GM21528 (cell line): ENCODE measurements at regions not wholly inside any gene's neighbourhood (a gene's known extent, or its start where the extent isn't known, plus 50 kb on each side); places are given as distances from the start of the nearest gene placed in this dataset.
"Not testable (repeated sequence)": the region's sequence is repeated elsewhere in the genome, so short reads cannot be mapped to it uniquely, and the experiment has no call there.

ENCODE experiments used
- ATAC-seq: cut with Tn5 transposase; IDR thresholded peaks from one replicate; pipeline ENCODE4 v1.9.1; 2021; ENCODE audit warnings: mild to moderate bottlenecking, moderate library complexity; ENCODE audit not compliant: unreplicated experiment, low FRiP score

- ATAC-seq, result no peak
These were observed 144.6 kb upstream of the PALS2 start for GRCh38 chr7:24428676-24429075.

DNA sequence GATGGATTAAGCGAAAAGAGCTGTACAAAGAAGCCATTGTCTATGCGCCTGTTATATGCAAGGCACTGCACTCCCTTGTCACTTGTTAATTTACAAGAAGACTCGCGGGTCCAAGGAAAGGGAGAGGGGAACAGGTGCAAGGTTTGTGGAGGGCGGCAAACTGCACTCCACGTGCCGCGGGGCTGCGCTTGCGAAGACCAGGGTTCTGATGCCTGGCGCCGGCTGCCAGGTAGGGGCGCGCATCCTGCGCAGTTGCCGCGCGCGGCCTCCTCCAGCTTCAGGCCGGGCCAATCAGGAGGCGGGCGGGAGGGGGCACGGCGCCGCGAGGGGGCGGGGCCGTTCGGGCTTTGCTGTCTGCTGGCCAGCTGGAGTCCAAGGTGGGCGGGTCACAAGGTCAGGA, 140.6 kb upstream of the PALS2 start:
- no peak for ATAC-seq

GRCh38 chr7:24434972-24435371, 138.3 kb upstream of the PALS2 start:
- no peak for ATAC-seq

- ATAC-seq, result no peak
These were observed 136.9 kb upstream of the PALS2 start for GRCh38 chr7:24436131-24436920.

DNA sequence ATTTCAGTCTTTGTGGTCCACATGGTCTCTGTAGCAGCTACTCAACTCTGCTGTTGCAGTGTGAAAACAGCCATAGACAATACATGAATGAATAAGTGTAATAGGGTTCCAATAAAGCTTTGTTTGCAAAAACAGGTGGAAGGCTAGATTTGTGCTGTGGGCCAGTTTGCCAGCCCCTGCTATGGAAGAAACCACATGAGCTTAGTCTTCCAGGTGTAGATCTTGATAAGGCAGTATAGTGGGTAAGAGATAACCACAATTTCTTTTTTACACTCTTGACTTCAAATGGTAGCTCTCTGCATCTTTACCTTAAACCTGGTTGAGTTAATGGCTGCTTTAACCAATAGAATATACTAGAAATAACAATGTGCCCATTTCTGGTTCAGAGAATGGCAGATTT, 135.0 kb upstream of the PALS2 start:
- no peak for ATAC-seq

DNA sequence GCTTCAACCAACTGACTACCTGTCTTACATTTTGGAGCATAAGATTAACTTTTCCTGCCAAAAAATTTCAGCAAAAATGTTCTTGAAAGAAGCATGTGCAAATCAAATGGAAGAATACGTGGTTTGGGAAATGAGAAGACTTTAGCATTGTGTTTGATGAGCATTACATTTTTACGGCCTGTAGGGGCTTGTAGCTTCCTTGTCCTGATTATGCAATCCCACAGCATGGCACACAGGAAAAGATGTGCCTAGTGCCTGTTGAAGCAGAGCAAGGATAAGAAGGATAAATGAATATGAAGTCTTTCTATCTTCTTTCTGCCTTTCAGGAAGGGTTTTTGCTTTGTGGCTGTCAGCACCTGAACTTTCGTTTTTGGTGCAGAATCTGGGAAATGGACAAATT, 134.1 kb upstream of the PALS2 start:
- not testable (repeated sequence) for ATAC-seq

DNA sequence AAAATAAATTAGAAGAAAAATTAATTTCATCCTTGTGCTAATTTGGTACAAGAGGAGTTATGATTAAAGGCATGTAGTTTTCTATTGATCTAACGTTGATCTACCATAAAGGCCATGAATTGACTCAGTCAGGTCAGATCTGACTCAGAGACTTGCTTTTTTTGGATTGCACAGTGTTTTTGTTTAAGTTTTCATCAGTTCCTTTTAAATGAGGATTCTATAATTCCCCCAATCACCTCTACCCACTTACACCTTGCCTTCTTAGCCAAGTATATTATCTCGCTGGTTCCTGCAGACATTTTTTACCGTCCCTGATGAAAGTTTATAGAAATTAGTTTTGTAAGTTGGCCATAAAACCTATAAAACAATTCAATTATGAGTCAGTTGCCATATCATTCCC, 132.4 kb upstream of the PALS2 start:
- no peak for ATAC-seq

- ATAC-seq, result no peak
These were observed 131.8 kb upstream of the PALS2 start for GRCh38 chr7:24441314-24442027.

GRCh38 chr7:24442170-24442777, 131.0 kb upstream of the PALS2 start:
- ATAC-seq, result no peak

GRCh38 chr7:24444666-24445440, 128.4 kb upstream of the PALS2 start:
- ATAC-seq, result no peak

DNA sequence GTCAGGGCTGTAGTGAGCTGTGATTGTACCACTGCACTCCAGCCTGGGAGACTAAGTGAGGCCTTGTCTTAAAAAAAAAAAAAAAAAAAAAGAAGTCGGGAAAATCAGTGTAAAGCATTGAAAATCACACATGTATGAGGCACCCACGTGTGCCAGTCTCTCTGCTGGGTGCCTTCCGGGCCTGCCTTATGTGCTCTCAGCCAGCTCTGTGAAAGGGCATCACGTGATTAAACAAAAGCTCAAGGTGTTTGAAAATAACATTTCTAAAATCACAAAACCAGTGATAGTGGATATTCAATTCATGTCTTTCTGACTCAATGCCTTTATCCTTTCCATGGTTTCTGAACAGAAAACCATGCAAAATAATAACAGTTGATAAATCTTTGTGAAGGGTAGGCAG, 125.2 kb upstream of the PALS2 start:
- no peak for ATAC-seq

GRCh38 chr7:24449416-24449815, 123.8 kb upstream of the PALS2 start:
- not testable (repeated sequence) for ATAC-seq

DNA sequence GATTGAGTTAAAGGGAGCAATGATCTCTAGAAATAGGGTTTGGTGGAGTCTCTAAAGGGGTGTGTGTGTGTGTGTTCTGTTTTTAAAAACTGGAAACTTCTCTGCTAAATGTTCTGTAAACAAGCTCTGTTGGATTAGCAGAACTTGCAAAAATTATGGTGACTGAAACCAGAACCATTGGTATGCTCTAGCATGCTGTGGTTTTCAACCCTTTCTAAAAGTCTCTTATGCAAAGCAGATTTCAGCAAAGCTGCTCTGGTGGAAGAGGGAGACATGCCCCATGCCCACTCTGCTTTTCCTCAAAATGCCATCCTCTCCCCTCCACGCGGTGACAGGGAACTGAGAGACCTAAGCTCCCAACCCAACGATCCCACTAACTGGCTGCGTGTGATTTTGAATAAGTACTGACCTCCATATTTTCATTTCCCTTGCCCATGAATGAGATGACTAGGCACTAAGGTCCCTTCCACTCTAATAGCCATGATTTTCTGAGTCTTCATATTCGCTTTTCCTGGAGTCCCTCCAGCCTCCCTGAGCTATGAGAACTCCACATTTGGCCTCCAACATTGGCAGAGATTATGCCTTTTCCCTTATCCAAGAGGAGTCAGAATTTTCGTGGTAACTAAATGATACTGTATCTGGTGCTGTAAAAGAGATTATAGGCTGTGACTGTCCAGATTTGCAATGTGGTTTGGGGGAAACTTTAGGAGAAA, 117.3 kb upstream of the PALS2 start:
- peak; percentile 84 for ATAC-seq

DNA sequence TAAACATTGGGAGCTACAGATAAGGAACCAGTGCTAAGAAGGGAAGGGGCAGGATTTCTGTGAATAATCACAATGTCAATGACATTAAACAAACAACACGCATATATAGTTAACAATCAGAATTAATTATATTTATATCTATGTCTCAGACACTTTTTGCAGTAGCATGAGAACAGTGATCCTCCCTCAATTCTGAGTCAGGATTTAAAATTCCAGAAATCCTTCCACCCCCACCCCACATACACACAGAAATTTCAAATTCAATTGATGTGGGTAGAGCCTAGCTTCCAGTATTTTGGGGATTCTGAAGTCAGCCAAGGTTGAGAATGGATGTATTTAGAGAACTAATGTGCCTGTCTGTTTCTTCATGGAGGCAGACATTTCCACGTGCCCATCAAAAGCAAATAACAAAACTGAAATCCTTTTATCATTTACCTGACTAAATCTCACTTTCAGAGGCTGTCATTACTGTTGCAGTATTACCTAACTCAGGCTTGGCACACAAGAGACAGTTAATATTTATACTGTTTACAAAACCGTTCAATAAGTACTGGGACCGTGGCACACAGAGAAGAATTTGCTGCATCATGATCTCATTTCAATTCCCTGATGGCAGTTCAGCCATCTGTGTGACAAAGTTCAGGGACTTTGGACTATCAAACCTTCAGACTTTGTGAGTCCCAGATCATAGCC, 116.6 kb upstream of the PALS2 start:
- peak; percentile 37 for ATAC-seq

DNA sequence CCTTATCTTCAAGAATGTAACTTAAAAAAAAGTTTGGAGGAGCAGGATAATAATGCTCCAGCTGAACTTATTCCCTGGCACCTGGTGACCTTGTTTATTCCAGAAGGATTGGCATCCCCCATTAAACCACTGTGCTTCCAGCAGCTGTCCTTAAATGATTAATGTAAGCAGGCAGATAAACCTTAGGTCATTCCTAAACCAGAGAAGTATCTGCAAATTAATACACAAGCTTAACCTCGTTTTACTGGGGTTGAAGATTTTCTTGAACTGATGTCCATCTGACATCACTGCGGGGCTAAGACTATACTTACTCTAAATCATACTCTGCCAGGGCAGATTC, 116.1 kb upstream of the PALS2 start:
- ATAC-seq, result no peak

DNA sequence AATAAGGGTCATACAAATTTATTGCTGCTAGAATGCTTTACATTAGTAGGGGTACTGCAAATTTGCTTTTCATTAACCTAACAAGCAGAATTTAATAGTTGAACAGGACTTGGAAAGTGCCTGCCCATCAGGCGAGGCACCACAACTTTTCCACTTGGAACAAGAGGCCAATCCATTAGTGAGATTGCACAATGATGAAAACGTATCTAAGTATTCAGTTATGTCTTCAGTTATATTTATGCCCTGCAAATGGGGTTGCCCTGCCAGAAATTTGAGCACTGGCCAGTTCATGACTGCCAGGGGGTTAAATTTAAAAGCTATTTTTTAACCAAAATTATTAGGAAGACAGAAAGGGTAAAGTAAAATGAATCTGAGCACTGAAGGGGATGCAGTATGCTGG, 111.1 kb upstream of the PALS2 start:
- no peak for ATAC-seq

- ATAC-seq, result no peak
These were observed 110.3 kb upstream of the PALS2 start for GRCh38 chr7:24462984-24463383.

DNA sequence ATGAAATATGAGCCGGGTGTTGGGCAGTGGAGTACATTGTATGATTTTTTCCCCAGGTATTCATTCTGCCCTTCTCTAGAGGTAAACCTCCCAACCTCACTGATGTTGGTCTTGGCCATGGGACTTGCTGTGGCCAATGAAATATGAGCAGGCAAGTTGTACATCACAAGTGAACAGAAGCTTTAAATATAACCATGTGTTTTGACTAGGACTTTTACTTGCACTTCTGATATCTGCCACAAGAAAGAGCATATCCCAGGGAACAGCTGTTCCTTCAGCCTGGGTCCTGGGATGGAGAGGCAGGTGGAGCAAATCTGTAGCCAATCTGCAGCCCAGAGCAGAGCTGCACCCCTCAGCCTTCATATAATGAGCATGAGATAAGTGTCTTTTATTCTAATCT, 109.8 kb upstream of the PALS2 start:
- no peak for ATAC-seq

- ATAC-seq, result no peak
These were observed 108.4 kb upstream of the PALS2 start for GRCh38 chr7:24464861-24465260.
